ENCODE measurements at regions not wholly inside any gene's neighbourhood (a gene's known extent, or its start where the extent isn't known, plus 50 kb on each side); places are given as distances from the start of the nearest gene placed in this dataset.
"Not testable (repeated sequence)": the region's sequence is repeated elsewhere in the genome, so short reads cannot be mapped to it uniquely, and the experiment has no call there.

- DNase-seq (ENCODE audit: extremely low read depth in 1 of 2, low read depth in 1 of 2), result no peak
Observed at GRCh38 chr2:234203135-234203984, 152.9 kb downstream of the SPP2 start.

DNA sequence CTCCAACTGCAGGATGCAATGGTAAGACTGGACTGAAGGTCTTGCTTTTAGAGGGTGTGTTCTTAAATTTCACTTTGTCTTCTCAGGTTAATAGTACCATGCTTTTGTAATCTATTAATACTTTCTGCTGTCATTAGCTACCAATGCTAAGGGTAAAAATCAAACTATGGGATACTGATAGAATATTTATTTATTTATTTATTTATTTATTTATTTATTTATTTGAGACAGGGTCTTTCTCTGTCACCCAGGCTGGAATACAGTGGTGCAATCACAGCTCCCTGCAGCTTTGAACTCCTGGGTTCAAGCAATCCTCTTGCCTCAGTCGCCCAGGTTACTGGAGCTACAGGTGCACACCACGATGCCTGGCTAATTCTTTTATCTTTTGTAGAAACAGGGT is 152.1 kb downstream of the SPP2 start:
- DNase-seq (ENCODE audit: extremely low read depth in 1 of 2, low read depth in 1 of 2), result no peak

- no peak for DNase-seq (ENCODE audit: extremely low read depth in 1 of 2, low read depth in 1 of 2)
Observed at GRCh38 chr2:234199996-234200395, 149.5 kb downstream of the SPP2 start.

- DNase-seq (ENCODE audit: extremely low read depth in 1 of 2, low read depth in 1 of 2), result no peak
Observed at GRCh38 chr2:234198976-234199375, 148.5 kb downstream of the SPP2 start.

- no peak for DNase-seq (ENCODE audit: extremely low read depth in 1 of 2, low read depth in 1 of 2)
Observed at GRCh38 chr2:234195516-234195915, 145.0 kb downstream of the SPP2 start.

DNA sequence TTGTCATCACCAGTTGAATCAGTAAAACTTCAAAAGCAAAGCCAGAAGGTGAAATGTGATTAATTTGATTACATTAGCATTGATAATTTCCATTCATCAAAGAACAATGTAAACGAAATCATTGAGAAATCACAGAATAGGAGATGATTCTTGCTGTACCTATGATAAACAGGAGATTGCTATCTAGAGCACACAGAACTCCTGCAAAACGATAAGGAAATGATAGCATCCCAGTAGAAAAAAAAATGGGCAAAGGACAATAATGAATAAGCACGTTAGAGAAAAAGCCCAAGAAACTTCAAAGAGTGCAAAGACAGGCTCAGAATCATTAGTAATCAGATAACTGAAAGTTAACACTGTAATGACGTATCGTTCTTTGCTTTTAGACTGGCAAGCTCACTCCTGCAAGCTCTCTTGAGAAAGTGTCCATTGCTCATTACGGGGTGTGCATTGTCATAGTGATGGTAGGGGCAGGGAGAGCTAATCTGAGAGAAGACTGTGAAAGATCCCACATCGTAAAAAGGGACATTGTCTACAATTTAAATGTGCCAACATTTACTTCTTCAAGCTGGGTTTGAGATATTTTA is 143.6 kb downstream of the SPP2 start:
- no peak for DNase-seq (ENCODE audit: extremely low read depth in 1 of 2, low read depth in 1 of 2)

DNA sequence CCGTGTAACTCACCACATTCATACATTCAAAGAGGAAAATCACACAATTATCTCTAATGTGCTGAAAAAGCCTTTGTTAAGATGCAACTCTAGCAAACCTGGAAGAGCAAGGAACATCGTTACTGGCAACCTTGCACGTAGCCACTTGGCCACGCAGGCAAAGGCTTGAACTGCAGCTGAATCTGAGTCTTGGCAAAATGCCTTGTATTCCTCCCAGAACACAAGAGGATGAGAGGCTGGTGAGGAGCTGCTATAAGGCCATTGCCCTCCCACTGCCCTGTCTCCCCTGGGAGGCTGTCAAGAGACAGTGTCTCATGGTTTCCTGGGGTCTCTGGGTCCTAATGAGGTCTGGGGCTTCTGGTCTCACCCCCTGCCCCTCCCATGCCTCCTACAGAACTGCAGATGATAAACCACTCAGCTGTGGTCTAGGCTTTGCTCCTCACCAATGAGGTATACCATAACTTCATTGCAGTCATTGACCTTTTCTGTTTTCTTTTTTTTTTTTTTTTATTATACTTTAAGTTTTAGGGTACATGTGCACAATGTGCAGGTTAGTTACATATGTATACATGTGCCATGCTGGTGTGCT is 141.4 kb downstream of the SPP2 start:
- DNase-seq (ENCODE audit: extremely low read depth in 1 of 2, low read depth in 1 of 2), result no peak

GRCh38 chr2:234189786-234190300 is 139.3 kb downstream of the SPP2 start:
- no peak for DNase-seq (ENCODE audit: extremely low read depth in 1 of 2, low read depth in 1 of 2)

DNA sequence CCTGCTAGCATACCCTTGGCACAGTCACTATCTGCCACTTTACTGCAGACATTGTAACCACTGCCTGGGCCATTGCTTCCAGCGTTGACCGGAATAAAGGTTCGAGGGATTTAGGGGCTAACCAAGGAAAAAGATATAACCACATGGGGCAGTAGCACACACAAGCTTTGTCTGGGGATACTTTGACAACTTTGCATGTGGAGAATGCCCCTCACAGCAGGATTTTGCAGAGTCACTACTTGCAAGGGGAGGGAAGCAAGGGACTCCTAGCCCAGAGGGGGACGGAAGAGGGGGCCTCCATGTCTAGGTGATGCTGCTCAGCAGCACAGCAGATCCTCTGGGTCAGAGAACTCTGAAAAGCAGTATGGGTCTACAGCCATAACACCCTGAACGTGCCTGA is 138.7 kb downstream of the SPP2 start:
- no peak for DNase-seq (ENCODE audit: extremely low read depth in 1 of 2, low read depth in 1 of 2)

DNA sequence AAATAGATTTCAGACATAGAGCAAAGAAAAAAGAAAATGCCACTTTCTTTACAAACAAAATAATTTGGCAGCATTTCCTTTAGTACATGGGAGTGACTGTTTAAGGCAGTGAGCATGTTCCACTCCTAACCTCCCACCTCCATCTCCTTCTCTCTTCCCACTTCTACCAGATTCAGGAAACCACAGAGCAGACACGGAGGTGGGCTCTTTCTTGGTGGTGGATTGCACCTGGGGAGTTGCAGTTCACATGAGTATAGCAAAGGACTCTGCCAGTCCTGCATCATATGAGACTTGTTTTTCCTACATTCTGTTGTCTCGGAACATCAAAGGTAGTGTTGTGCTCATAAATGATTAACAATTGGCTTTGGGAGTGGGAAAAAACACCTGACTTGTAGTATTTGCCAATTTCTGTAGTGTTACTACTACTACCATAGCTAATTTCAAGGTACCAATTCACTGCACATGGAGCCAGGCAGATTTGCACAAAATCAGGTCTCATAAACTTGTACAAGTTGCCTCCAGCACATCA is 137.2 kb downstream of the SPP2 start:
- DNase-seq (ENCODE audit: extremely low read depth in 1 of 2, low read depth in 1 of 2), result no peak

DNA sequence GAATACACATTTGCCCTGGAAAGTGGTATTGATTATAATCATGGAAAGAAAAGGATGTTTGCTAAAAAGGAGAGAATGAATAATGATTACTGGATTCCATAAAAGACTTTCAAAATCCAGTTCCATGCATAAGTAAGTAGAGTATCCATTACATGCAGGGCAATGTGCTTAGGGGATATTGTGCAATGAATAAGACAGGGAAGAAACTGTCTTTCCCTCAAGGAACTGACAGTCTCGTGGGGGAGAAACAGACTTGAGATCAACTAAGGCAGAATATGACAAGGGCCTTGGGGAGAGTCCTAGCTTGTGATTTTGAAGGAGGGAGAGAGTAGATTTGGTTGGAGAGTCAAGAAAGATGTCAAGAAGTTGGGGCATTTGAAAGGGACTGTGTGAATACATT is 130.6 kb downstream of the SPP2 start:
- no peak for DNase-seq (ENCODE audit: extremely low read depth in 1 of 2, low read depth in 1 of 2)

GRCh38 chr2:234179031-234179363 is 128.5 kb downstream of the SPP2 start:
- no peak for DNase-seq (ENCODE audit: extremely low read depth in 1 of 2, low read depth in 1 of 2)

DNA sequence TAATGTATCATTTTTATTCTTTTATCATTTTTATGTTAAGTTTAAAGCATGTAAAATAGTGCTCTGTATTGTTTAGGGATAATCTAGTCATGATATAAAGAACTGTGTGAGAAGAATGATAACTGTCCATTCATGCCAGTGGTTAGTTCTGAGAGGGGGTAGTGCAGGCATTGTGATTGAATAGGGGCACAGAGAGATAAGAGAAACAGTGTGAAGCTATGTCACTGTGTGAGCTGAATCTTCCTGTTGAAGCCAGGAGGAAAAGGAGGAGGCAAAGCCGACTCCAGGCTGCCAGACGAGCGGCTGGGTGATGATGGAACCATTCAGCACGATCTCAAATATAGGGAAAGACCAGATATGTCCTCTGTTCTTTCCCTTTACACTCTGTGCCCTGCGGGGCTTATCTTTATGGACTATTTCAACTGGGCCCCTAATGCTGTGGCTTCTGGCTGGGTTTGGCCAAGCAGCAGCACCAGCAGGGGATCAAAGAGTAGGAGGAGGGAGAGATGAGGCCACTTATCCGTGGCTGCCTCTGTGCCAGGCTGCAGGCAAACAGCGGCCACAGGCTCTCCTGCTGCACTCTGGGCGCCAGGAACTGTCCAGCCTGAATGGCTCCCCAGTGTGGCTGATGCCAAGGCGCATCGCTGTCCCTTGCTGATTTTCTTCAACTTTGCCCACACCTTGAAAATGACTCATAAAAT is 128.0 kb downstream of the SPP2 start:
- DNase-seq (ENCODE audit: extremely low read depth in 1 of 2, low read depth in 1 of 2), result no peak

DNA sequence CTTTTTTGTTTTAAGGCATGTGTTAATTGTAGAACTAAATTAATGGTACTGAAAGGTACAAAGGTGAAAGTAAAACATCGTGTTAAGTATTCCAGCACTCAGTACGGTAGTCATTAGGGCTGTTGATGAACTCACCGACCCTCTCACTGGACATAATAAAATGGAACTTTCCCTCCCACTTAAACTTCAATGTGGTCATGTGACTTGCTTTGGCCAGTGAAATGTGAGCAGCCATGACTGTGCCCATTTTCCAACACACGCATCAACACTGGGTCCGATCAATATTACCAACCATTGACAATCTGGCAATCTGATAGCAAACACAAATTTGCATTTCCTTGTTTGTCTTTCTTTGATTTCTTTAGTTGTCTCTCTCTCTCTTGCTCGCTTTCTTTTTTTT is 125.1 kb downstream of the SPP2 start:
- no peak for DNase-seq (ENCODE audit: extremely low read depth in 1 of 2, low read depth in 1 of 2)

GRCh38 chr2:234174742-234175141 is 124.2 kb downstream of the SPP2 start:
- DNase-seq (ENCODE audit: extremely low read depth in 1 of 2, low read depth in 1 of 2), result no peak

DNA sequence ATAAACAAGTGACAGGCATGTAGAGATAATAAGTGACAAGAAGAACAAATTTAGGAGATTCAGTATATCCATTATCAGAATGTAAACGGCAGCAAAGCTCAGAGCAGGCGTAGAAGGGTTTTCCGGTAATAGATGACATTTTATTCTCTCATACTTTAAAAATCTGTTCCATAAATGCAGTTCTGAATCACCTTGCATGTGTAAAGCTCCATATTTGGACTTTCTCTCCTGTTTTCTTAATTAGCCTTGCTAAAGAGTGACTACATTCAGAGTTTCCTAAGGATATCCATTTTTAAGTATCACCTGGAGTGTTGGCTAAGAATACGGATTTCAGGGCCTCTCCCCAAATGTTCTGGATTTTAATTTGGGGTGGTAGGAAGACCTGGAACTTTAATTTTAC is 122.0 kb downstream of the SPP2 start:
- DNase-seq (ENCODE audit: extremely low read depth in 1 of 2, low read depth in 1 of 2), result no peak

DNA sequence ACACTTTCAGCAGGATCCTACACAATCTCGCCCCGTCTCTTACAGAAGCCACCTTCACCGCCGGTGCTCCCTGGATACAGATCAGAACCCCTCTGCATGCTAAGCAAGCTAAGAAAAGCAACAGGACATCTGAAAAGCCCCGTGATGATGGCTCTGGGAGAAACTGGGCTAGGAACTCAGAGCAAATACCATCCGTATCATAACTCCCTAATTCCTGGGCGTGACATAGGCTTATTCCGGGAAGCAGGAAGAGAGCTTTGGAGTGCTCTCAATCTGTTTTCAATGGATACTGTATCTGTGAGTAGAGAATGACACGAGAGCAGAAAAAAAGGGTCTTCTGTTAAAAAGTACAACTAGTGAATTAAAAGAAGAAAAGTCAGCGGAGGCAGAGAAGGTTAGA is 121.6 kb downstream of the SPP2 start:
- no peak for DNase-seq (ENCODE audit: extremely low read depth in 1 of 2, low read depth in 1 of 2)

DNA sequence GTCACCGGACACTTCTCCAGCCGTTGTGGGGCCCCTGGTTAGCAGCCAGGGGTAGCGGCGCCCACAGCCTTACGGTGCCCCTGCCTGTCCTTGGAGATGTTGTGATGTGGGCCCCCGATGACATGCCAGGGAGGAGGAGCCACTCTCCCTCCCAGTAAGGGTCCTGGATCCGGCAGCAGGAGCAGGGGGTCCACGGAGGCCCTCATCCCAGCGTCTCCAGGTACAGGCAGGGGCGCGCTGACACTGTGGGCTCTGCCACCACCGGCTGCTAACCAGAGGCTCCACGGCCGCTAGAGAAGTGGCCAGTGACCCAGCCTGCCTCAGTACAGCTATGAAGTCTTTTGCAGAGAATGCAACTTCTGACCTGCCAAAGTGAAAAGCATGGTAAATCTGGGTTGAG is 121.2 kb downstream of the SPP2 start:
- DNase-seq (ENCODE audit: extremely low read depth in 1 of 2, low read depth in 1 of 2), result no peak

GRCh38 chr2:234169674-234170073 is 119.2 kb downstream of the SPP2 start:
- DNase-seq (ENCODE audit: extremely low read depth in 1 of 2, low read depth in 1 of 2), result no peak

- DNase-seq (ENCODE audit: extremely low read depth in 1 of 2, low read depth in 1 of 2), result not testable (repeated sequence)
Observed at GRCh38 chr2:234168605-234169570, 118.4 kb downstream of the SPP2 start.
